HS-5 (cell line): ENCODE measurements at regions not wholly inside any gene's neighbourhood (a gene's known extent, or its start where the extent isn't known, plus 50 kb on each side); places are given as distances from the start of the nearest gene placed in this dataset.
"Not testable (repeated sequence)": the region's sequence is repeated elsewhere in the genome, so short reads cannot be mapped to it uniquely, and the experiment has no call there.

Source experiments
- DNase-seq: peaks from one replicate; pipeline ENCODE4 v3.0.0-alpha.2; 2012; ENCODE audit warnings: low read depth

DNA sequence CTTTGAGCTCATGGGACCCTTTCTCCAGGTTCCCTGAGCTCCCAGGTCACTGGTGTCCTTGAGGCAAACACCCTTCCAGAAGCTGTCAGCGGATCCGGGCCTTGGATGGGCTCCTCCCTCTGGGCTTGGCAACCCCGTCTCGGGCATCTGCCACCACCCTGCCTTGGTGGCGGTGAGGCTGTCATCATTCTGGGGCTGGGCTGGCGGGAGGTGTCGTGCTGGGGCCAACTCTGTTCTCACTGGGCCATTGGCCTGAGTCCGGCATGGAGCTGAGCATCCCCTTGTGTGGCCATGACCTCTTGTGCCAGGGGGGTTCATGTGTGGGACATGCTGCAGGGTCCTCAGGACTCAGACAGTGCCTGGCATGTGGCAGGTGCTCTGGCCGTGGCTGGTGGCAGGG is 197.6 kb downstream of the LAT start:
- no peak for DNase-seq

DNA sequence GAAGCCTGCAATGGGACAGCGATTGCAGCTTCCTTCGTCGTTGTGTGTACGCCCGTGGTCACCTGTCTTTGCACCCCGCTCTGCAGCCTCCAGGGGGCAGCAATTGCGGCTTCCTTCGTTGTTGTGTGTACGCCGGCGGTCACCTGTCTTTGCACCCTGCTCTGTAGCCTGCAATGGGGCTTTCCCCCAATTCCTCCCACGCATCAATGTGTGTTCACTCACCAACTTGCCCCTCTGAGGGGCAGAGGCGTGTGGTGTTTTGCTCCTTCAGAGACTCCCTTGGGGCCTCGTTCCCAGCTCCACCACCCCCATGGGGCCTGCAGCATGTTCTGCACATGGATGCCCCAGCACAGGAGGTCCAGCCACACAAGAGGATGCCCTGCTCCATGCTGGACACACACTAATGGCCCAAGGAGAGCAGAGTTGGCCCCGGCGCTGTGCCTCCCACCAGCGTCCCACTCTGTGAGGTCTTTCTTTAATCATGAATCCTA is 197.1 kb downstream of the LAT start:
- not testable (repeated sequence) for DNase-seq

DNA sequence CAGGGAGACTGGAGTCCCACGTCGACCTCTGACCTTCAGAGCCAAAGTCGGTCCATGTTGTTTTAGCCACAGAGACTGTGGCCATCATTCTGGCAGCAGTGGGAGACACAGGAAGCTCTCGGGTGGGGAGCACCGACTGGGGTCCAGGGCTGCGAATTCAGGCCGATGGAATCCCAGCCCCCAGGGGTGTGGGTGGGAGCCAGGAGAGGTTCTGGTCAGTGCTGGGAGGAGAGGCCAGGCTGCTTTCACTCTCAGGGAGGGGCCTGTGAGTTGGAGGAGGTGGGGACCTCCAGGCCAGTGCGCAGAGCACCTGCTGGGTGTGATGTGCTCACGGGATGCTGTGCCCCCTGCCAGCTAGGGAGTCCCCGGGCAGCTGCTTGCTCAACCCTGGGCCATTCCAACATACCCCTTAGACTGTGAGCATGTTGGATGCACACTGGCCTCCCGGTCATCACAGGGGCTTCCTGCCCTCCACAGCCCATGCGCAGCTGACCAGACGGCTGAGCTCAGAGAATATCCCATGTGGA is 196.5 kb downstream of the LAT start:
- not testable (repeated sequence) for DNase-seq

DNA sequence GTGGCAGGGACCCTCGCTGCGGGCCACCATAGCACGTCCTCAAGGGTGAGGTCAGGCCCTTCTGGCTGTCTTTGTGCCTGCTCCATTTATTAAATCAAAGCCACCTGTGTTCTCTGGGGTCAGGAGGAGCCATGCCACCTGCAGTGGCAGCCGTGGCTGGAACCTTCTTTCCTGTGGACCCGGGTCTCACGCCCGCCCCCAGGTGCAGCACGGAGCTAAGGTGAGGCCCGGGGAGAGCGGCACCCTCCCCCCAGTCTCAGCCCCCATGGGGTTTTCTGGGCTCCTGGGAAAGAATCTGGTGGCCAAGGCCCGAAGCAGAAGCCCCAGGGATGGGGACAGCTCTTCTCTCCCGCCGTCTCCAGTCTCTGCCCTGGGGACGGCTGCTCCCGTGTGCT is 195.4 kb downstream of the LAT start:
- DNase-seq = not testable (repeated sequence)

DNA sequence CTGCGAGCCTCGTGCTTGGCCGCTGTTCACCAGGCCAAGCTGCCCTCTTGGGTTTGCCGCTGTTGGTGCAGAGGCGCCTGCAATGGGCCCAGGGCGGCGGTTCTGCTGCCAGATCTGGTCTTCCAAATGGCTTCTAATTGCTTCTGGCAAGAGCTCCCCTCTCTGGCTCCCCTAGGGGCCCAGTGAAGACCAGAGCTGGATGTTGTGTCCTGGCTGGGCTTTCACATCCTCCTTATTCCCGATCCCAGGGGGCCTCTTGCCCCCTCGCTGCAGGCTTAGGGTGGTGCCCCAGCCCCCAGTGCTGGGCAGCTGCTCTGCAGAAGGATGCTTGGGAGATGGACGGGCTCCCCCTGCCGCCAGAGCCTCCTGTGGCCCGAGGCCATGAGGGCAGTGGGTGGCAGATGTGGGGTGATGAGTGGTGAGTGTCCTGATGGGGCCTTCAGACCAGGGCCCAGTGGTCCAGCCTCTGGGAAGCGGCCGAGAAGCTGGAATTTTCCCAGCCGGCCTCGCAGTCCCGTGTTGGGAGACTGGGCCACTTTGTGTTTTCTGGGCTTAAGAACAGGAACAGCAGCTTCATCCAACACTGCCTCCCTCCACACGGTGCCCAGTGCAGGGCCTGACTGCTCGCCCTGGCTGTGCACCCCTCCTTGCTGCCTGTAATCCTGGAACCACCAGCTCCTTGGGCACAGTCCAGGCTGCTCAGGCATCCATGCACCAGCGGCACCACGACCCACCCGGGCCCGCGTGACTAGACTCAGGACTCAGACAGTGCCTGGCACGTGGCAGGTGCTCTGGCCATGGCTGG is 194.8 kb downstream of the LAT start:
- not testable (repeated sequence) for DNase-seq

DNA sequence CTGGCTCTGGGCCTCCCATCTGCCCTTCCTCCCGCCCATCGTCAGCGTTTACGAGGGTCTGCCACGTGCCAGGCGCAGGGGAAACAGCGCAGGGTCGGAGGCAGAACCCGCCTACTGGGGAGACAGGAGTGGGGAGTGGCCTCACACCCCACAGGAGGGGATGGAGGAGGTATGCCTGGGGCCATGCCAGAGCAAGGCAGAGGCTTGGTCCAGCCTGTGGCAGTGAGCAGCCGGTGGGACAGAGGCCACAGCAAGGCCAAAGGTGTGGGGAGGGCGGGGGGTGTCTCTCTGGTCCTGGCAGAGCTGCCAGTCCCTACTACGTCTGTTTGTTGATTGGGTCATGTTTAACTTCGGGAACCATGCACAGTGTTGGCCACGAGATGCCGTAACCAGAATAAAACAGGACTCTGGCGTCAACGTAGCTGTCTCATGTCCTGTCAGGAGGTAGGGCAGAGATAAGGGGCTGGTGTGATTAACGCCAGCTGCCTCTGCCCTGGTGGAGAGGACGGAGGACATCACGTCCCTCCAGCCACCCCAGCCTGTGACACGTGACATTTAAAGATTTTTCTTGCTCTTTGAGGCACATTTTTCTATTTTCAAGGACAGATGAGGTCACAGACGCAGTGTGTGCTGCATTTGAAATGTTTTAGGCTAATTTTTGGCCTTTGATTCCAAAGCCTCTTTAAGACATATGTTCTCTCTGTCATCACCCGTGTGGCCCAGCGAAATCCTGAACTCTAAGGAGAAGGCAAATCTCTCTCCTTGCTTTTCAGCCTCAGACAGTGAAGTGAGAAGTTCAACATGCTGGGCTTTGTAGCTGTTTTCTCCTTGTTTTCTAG is 193.3 kb downstream of the LAT start:
- not testable (repeated sequence) for DNase-seq

DNA sequence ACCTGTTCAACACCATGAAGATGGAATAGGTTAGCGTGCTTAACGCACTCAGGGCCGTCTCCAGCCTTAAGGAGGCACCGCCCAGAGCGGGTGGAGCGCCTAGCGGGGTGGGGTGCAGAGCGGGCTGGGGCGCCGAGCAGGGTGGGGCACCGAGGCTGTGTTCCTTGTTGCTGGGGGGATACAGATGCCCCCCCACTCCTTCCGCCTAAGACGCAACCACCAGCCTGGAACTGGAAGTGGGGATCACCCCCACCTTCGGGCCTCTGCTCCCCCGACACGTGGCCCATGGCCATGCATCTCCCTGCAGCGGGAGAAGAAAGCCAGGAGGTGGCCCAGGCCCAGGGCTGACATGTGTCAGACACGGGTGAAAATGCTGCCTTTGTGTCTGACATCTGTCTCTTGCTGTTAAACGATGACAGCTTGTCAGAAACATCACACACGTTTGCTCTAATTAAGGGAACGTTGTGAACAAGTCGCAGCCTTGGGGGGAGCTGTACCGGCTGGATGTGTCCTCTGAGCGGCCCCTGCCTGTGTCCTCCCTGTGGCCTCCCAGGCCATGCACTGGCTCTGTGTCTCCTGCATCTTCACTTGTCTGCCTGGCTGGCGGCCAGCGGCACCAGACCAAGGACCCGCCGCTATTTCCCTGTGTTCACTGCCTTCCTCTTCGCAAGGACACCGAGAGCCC is 192.5 kb downstream of the LAT start:
- DNase-seq = not testable (repeated sequence)

DNA sequence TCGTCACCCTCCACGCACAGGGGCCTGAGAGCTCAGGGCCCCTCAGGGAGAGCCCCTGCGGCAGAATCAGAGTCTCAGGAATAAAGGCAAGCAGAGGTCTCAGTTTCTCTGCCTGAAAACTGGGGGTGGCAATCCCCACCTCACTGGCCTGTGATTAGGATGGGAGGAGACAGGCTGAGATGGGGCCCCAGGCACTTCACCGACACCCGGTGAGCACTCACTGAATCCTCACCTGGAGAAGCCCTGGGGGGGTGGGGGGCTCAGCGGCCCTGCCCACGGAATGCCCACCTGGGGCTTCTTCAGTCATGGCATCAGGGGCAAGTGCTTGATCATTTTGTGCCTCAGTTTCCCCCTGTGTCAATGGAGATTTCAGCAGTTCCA is 192.0 kb downstream of the LAT start:
- not testable (repeated sequence) for DNase-seq

DNA sequence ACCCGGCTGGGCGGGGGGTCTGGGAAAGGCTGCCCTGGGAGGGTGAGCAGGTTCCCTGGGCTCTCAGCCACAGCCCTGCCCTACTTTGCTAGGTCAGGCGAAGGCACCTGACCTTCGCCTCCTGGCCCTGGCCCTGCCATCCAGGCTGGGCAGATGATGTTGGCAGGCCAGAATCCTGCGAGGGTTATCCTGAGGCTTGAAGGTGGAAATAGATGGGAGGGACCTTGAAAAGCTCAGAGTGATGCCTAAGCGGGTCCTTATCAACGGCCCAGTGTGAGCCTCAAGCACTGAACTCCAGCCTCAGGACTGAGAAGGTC is 191.3 kb downstream of the LAT start:
- DNase-seq = not testable (repeated sequence)

DNA sequence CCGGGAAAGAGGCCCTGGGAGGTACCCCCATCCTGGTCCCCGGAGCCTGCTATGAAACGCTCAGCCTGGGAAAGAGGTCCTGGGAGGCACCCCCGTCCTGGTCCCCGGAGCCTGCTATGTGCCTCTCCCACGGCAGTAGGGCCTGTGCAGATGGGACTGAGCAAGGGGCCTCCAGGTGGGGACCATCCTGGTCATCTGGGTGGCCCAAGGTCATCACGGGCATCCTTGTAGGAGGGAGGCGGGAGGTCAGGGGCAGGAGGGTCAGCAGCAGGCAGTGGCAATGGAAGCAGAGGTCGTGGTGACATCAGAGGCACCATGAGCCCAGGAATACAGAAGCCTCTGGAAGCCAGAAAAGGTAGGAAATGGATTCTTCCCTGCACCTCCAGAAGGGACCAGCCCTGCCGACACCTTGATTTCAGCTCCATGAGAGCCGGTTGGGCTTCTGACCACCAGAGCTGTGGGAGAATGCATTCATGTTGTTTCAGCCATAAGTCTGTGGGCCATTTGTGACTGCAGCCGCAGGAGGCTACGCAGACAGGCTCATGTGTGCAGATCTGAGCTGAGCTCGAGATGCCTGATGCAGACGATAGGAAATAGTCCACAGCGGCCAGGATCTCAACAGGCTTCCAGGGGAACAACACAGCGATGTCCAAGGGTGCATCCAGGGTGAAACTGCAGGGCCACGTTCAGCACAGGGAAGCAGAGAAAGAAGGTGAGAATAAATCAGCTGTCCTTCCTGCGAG is 190.7 kb downstream of the LAT start:
- DNase-seq = not testable (repeated sequence)

DNA sequence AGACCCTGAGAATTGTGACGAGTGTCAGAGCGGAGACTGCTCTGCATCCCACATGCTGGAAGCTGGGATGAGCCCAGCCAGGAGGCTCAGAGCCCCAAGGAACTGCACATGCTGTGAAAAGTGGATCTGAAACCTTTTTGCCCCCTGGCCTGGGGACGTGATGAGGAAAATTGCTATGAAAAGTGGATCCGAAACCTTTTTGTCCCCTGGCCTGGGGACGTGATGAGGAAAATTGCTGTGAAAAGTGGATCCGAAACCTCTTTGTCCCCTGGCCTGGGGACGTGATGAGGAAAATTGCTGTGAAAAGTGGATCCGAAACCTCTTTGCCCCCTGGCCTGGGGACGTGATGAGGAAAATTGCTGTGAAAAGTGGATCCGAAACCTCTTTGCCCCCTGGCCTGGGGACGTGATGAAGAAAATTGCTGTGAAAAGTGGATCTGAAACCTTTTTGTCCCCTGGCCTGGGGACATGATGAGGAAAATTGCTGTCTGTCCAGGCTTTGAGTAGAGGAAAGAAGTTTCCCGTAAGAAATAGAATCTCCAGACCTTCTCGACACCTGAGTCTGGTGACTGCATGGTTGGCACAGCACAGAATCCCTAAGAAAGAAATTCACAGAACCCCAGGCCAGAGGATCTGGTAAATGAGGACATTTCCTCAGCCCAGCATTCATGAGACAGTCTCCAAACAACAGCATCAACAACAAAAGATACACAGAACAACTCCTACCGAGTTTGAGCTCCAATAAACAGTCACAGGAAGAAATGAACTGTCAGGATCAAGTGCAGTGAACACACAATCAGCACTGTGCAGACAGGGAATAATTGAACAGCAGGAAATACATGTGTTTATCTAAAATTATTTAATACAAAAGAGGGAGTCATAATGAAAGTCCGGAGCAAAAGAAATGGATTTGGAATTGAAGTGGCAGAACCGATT is 188.8 kb downstream of the LAT start:
- DNase-seq = not testable (repeated sequence)

DNA sequence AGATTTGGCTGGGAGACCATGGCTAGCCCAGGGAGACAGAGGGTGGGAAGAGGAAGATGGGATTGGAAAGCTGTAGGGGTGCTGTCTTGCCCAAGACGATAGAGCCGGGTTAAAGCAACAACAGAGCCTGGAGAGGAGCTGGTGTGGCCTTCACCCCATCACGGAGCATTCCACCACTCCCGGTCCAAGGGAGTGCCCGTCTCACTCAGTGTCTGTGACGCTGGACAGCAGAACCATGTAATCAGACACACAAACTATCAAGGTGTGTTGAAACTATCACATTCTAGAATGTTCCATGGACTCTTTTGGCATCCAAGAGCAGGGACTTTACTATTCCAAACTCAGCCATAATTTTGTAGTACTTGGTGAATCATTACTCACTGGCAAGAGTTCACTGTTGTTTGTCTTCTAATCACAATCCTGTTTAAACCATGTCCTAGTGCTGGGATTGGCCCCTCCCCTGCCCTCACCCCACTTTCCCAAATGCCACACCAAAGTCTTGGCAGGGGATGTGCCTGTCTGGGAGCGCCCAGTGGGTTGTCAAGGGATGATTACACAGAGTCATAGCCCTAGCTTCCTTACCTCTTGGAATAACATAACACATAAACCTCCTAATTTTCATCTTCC is 187.4 kb downstream of the LAT start:
- DNase-seq = not testable (repeated sequence)

DNA sequence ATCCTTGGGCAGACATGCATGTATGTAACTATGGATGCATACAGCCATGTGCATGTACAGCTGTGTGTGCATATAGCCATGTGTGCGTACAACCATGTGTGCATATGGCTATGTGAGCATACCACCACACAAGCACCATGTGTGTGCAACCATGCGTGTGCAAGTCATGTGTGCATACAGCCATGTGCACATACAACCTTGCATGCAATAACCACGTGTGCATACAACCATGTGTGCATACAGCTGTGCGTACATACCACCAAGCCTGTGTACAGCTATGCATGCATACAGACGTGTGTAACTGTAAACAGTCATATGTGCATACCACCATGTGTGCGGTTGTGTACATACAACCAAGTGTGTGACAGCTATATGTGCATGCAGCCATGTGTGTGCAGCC is 186.4 kb downstream of the LAT start:
- DNase-seq = not testable (repeated sequence)

DNA sequence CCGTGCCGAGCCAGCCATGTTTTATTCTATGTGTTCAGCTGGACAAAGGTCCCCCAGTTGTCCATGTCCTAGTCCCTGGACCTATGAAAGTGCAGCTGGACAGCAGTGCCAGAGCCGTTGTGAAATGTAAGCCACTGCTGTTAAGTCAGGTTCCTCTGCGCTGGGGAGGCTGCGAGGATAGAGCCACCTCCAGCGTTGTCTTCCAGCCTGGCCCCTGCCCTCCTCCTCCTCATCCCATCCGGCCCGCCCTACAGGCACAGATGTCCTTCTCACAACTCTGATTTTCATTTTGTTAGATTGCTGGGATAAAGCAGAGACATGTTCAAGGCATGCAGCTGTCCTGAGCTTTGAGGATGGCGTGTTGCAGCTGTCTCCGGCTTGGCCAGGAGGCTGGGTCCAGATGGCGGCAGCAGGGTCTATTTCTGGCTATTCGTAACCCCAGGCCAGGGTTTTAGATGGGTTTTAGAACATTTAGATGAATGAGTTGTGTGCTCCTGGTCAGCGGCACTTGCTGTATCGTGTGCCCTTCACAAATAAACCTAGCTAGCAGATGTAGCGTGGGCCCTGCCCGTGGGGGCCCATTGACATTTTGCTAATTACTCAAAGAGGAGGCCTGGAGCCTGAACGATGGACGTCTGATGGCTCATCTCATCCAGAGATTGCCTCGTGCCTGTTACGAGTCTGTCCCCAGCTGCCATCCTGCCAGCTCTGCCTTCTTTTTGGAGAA is 185.7 kb downstream of the LAT start:
- DNase-seq = not testable (repeated sequence)

DNA sequence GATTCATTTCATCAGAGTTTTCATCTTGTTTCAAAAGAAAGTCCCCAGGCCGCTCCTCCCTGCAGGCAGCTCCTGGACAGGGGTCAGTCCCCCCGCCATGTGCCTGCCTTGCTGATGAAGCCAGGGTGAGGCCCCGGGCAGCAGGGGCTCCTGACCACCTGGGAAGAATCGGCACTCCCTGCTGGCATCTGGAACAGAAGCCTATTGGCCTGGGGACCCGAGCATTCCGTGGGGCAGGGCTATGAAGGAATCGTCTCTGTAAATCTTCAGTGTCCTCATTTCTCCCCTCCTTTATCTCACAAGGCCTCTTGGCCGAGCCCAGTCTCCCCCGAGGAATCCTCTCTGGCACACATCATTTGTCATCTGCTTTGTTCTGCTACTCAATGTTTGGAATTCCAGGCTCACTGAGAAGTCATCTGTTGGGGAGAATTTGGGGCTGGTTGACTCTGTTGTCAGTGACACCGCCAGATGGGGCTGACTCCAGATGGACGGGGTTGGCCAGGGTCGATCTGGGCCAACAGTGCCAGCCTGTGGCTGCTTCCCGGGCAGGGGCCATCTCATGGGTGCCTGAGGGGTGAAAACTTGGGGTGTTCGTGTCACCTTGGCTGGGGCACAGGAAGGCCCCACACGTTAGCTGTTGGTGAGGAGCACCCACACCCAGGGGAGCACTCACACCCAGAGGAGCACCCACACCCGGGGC is 184.6 kb downstream of the LAT start:
- not testable (repeated sequence) for DNase-seq

DNA sequence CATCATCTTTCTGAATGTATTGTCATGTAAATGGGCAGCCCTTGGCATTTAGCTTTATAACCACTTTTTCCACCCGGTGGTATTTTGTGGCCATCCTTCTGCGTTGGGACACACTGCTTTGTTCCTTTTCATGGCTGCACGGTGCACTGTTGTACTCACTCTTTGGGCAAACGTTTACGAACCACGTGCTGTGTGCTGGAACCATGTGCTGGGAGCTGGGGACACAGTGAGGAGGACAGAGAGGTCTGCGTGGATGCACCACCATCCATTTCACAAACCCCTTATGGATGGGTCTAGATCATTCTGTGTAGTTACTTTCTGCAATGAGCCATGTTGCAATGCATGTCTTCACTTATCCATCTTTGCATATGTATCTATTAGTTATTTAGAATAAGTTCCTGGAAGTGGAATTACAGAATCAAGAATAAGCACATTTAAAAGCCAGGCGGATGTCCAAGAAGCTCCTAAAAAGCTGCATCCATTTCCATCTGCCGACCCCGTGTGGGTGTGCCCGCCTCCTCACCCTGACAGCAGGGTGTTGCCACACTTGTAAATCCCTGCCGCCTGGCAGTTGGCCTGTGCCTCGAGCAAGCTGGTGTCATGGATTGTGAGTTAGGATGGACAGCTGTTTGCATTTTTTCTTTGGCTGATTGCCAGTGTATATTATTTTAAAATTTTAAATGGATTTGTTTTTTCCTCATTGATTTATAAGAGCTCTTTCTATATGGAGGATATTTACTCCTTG is 183.8 kb downstream of the LAT start:
- not testable (repeated sequence) for DNase-seq

DNA sequence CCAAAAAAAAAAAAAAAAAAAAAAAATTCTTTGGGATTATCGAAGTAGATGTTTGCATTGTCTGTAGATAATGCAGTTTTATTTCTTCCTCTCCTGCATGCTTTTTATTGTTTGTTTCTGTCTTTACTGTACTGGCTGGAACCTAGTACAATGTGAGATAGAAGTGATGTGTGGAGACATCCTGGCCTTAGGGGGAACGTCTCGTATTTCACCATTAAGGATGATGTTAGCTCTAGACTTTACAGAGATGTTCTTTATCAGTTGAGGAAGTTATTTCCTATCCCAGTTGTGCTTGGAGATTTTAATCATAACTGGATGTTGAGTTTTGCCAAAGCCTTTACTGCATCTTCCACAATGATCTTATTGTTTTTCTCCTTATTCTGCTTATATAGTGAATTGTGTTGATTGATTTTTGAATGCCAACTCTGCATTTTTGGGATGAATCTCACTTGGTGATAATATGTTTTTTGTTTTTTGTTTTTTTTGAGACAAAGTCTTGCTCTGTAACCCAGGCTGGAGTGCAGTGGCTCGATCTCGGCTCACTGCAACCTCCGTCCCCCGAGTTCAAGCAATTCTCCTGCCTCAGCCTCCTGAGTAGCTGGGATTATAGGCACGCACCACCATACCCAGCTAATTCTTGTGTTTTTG is 179.7 kb downstream of the LAT start:
- DNase-seq = not testable (repeated sequence)
